Ascending aorta (tissue), 2 donors: ENCODE measurements at regions not wholly inside any gene's neighbourhood (a gene's known extent, or its start where the extent isn't known, plus 50 kb on each side); places are given as distances from the start of the nearest gene placed in this dataset.
"Not testable (repeated sequence)": the region's sequence is repeated elsewhere in the genome, so short reads cannot be mapped to it uniquely, and the experiment has no call there.

ENCODE experiments used
- DNase-seq, 2 donors: peaks; one replicate each; pipeline ENCODE4 v3.0.0-alpha.2; 2019; ENCODE audit warnings: low spot score in 2 of 2
- H3K27ac ChIP-seq, 2 donors: fragments of 200-600 bp; sonication (generic); one replicate each; pipeline ENCODE4 v1.5.1; 2016 to 2017; ENCODE audit warnings: mild to moderate bottlenecking in 1 of 2
- H3K27me3 ChIP-seq: fragments of 200-600 bp; sonication (generic); one replicate; pipeline ENCODE4 v1.5.1; 2017
- H3K36me3 ChIP-seq, 2 donors: fragments of 200-600 bp; sonication (generic); one replicate each; pipeline ENCODE4 v1.5.1; 2016
- H3K4me1 ChIP-seq, 2 donors: fragments of 200-600 bp; sonication (generic); one replicate each; pipeline ENCODE4 v1.5.1; 2016 to 2017; ENCODE audit warnings: mild to moderate bottlenecking in 1 of 2
- H3K4me3 ChIP-seq, 2 donors: fragments of 200-600 bp; sonication (generic); one replicate each; pipeline ENCODE4 v1.5.1; 2016 to 2017; ENCODE audit warnings: mild to moderate bottlenecking in 1 of 2
- H3K9me3 ChIP-seq, 2 donors: fragments of 200-600 bp; sonication (generic); one replicate each; pipeline ENCODE4 v1.5.1; 2016
- intact Hi-C: fragments of 100-400 bp; cut with DNase I; formaldehyde crosslinking; loops from one replicate; pipeline ENCODE4 v1.15.1; 2023
- TF ChIP-seq, protein P1 (sequence below), 3 experiments: fragments of 200-600 bp in 2 of 3; fragments of 450-650 bp in 1 of 3; sonication (generic) in 2 of 3; IDR thresholded peaks; one replicate each; pipeline ENCODE4 v1.5.1; 2016 to 2019; ENCODE audit warnings: antibody characterized with exemption in 3 of 3, mild to moderate bottlenecking in 1 of 3, moderate library complexity in 1 of 3

- TF ChIP-seq, protein P1, sequence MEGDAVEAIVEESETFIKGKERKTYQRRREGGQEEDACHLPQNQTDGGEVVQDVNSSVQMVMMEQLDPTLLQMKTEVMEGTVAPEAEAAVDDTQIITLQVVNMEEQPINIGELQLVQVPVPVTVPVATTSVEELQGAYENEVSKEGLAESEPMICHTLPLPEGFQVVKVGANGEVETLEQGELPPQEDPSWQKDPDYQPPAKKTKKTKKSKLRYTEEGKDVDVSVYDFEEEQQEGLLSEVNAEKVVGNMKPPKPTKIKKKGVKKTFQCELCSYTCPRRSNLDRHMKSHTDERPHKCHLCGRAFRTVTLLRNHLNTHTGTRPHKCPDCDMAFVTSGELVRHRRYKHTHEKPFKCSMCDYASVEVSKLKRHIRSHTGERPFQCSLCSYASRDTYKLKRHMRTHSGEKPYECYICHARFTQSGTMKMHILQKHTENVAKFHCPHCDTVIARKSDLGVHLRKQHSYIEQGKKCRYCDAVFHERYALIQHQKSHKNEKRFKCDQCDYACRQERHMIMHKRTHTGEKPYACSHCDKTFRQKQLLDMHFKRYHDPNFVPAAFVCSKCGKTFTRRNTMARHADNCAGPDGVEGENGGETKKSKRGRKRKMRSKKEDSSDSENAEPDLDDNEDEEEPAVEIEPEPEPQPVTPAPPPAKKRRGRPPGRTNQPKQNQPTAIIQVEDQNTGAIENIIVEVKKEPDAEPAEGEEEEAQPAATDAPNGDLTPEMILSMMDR (IDR thresholded peaks at IDR 0.05), result no peak
- DNase-seq, result no peak
- no peaks in the 10 kb centered on the region for H3K36me3 ChIP-seq
Observed at GRCh38 chr10:8163824-8164223, 109.3 kb downstream of the GATA3 start.

DNA sequence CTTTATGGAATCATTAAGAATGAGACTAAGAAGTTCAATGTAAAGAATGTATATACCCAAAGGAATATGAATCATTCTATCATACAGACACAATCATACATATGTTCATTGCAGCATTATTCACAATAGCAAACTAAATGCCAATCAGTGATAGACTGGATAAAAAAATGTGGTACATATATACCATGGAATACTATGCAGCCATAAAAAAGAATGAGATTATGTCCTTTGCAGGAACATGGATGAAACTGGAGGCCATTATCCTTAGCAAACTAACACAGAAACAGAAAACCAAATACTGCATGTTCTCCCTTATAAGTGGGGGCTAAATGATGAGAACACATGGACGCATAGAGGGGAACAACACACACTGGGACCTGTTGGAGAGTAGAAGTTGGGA lies 110.2 kb downstream of the GATA3 start:
- H3K4me3 ChIP-seq, H3K27me3 ChIP-seq, DNase-seq, H3K4me1 ChIP-seq, intact Hi-C loops, H3K27ac ChIP-seq, H3K36me3 ChIP-seq, H3K9me3 ChIP-seq: not testable (repeated sequence)

More at GRCh38 chr10:8163824-8164223, 109.3 kb downstream of the GATA3 start:
- Histone ChIP-seq H3K4me1 (no peaks in the 10 kb centered on the region), H3K4me3 (no peak overlapping the region), H3K9me3 (peaks cover 0 to 5% of the 10 kb centered on the region in 2 donors), H3K27ac (no peak overlapping the region), H3K27me3 (no peaks in the 10 kb centered on the region)
- intact Hi-C loops, result no loop called here

- Histone ChIP-seq H3K36me3 (no peaks in the 10 kb centered on the region), H3K9me3 (peaks cover 0 to 13% of the 10 kb centered on the region in 2 donors), H3K27ac (no peak overlapping the region), H3K4me3 (no peak overlapping the region), H3K27me3 (no peaks in the 10 kb centered on the region), H3K4me1 (no peaks in the 10 kb centered on the region)
- intact Hi-C loops, result no loop called here
- DNase-seq, result no peak
- TF ChIP-seq, protein P1 (IDR thresholded peaks at IDR 0.05), result no peak
Observed at GRCh38 chr10:8168836-8169235, 114.3 kb downstream of the GATA3 start.

DNA sequence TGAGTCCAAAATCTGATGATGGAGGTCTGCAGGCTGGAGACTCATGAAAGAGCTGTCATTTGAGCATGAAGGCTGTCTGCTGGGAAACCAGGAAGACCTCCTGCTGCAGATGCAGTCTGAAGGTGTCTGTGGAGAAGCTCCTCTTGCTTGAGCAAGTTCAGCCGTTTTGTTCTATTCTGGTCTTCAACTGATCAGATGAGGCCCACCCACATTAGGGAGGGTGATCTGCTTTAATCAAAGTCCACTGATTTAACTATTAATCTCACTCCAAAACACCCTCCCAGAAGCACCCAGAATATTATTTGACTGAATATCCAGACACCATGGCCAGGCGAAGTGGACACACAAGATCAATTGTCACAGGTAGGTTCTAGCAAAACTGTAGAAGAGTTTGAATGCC lies 116.5 kb downstream of the GATA3 start:
- intact Hi-C loops, result no loop called here
- no peak overlapping the region for H3K27ac ChIP-seq
- H3K4me3 ChIP-seq, result no peak overlapping the region
- TF ChIP-seq, protein P1 (IDR thresholded peaks at IDR 0.05), result no peak
- no peaks in the 10 kb centered on the region for H3K36me3 ChIP-seq
- no peak for DNase-seq
- no peaks in the 10 kb centered on the region for H3K4me1 ChIP-seq
- H3K27me3 ChIP-seq, result no peaks in the 10 kb centered on the region
- peaks cover 0 to 13% of the 10 kb centered on the region in 2 donors for H3K9me3 ChIP-seq

DNA sequence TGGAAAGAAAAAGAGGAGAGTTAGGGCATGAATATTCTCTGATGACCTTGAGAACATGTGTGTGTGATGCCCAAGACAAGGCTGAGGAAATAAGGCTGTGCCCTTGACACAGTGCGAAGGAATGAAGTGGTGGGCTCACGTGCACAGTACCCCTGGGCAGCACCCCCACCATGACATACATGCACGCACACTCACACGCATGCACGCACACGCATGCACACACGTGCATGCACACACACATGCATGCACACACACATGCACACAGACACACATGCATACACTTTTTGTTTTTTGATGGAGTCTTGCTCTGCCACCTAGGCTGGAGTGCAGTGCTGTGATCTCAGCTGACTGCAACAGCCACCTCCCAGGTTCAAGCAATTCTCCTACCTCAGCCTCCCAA lies 118.1 kb downstream of the GATA3 start:
- no peaks in the 10 kb centered on the region for H3K4me1 ChIP-seq
- intact Hi-C loops, result no loop called here
- H3K4me3 ChIP-seq, result no peak overlapping the region
- TF ChIP-seq, protein P1 (IDR thresholded peaks at IDR 0.05), result no peak
- no peaks in the 10 kb centered on the region for H3K27me3 ChIP-seq
- H3K27ac ChIP-seq, result no peak overlapping the region
- peaks cover 0 to 13% of the 10 kb centered on the region in 2 donors for H3K9me3 ChIP-seq
- H3K36me3 ChIP-seq, result no peaks in the 10 kb centered on the region
- no peak for DNase-seq

GRCh38 chr10:8173243-8173865 lies 118.9 kb downstream of the GATA3 start:
- no peaks in the 10 kb centered on the region for H3K27me3 ChIP-seq
- H3K9me3 ChIP-seq, result peaks cover 0 to 12% of the 10 kb centered on the region in 2 donors
- intact Hi-C loops, result no loop called here
- H3K27ac ChIP-seq, result no peak overlapping the region
- TF ChIP-seq, protein P1 (IDR thresholded peaks at IDR 0.05), result no peak
- no peaks in the 10 kb centered on the region for H3K4me1 ChIP-seq
- H3K36me3 ChIP-seq, result no peaks in the 10 kb centered on the region
- DNase-seq, result no peak
- no peak overlapping the region for H3K4me3 ChIP-seq
